ENCODE measurements at regions not wholly inside any gene's neighbourhood (a gene's known extent, or its start where the extent isn't known, plus 50 kb on each side); places are given as distances from the start of the nearest gene placed in this dataset.

- TF ChIP-seq POLR2AphosphoS5 (IDR thresholded peaks at IDR 0.05; ENCODE audit: low read depth, low read length) (no peak), REST (IDR thresholded peaks at IDR 0.05; ENCODE audit: insufficient read depth in 1 of 2, low read depth in 2 of 2, low read length in 2 of 2) (no peak), FOXP2 (optimal IDR thresholded peaks at IDR 0.05; ENCODE audit: borderline replicate concordance, extremely low read depth, extremely low read length, insufficient read depth) (no peak), SIN3A (IDR thresholded peaks at IDR 0.05; ENCODE audit: borderline replicate concordance, insufficient read depth, low read length) (no peak), TAF1 (IDR thresholded peaks at IDR 0.05; ENCODE audit: borderline replicate concordance, insufficient read depth, low read length) (no peak)
Observed at GRCh38 chr15:46879032-46879770, 838.1 kb upstream of the SEMA6D start.

DNA sequence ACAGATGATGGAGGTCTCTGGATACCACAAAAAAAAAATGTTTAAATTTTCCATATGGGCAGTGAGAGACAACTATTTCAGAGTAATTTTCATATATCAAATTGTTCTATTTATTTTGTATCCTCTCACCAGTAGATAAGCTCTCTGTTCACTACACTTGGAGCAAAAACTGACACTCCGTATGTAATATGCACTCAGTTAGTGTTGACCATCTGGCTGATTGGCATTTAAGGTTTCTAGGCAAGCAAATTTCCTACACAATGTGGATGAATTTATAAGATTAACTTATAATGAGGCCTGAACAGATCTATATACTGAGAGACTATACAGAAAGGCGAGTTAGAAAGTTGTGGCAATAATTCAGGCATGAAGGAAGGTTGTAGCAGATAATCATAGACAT is 836.5 kb upstream of the SEMA6D start:
- TF ChIP-seq SIN3A (IDR thresholded peaks at IDR 0.05; ENCODE audit: borderline replicate concordance, insufficient read depth, low read length), result no peak
- TF ChIP-seq FOXP2 (optimal IDR thresholded peaks at IDR 0.05; ENCODE audit: borderline replicate concordance, extremely low read depth, extremely low read length, insufficient read depth), result no peak

- TF ChIP-seq SIN3A (IDR thresholded peaks at IDR 0.05; ENCODE audit: borderline replicate concordance, insufficient read depth, low read length), result no peak
- no peak for TF ChIP-seq REST (IDR thresholded peaks at IDR 0.05; ENCODE audit: insufficient read depth in 1 of 2, low read depth in 2 of 2, low read length in 2 of 2)
Observed at GRCh38 chr15:46892621-46893160, 824.6 kb upstream of the SEMA6D start.

DNA sequence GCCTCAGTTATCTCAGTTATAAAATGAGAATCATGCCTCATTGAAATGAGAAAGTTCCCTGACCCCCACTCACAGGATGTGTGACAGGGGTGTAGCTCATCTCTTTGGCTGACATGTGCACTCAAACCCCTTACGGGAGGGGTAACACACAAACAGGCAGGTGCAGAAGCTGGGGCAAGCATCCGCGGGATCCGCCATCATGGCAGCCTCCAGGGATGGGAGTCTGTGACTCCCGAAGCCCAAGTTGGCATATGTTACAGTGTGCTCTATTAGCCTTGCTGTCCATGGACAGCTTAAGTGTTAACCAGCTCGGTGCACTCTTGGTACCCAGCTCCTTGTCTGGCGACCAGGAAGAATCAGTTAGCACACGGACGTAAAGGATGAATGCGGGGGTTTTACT is 822.7 kb upstream of the SEMA6D start:
- no peak for TF ChIP-seq TAF1 (IDR thresholded peaks at IDR 0.05; ENCODE audit: borderline replicate concordance, insufficient read depth, low read length)
- no peak for TF ChIP-seq FOXP2 (optimal IDR thresholded peaks at IDR 0.05; ENCODE audit: borderline replicate concordance, extremely low read depth, extremely low read length, insufficient read depth)
- no peak for TF ChIP-seq SIN3A (IDR thresholded peaks at IDR 0.05; ENCODE audit: borderline replicate concordance, insufficient read depth, low read length)
- TF ChIP-seq POLR2AphosphoS5 (IDR thresholded peaks at IDR 0.05; ENCODE audit: low read depth, low read length), result no peak
- no peak for TF ChIP-seq REST (IDR thresholded peaks at IDR 0.05; ENCODE audit: insufficient read depth in 1 of 2, low read depth in 2 of 2, low read length in 2 of 2)

- TF ChIP-seq REST (IDR thresholded peaks at IDR 0.05; ENCODE audit: insufficient read depth in 1 of 2, low read depth in 2 of 2, low read length in 2 of 2), result no peak
- no peak for TF ChIP-seq FOXP2 (optimal IDR thresholded peaks at IDR 0.05; ENCODE audit: borderline replicate concordance, extremely low read depth, extremely low read length, insufficient read depth)
- no peak for TF ChIP-seq TAF1 (IDR thresholded peaks at IDR 0.05; ENCODE audit: borderline replicate concordance, insufficient read depth, low read length)
- TF ChIP-seq POLR2AphosphoS5 (IDR thresholded peaks at IDR 0.05; ENCODE audit: low read depth, low read length), result no peak
- no peak for TF ChIP-seq SIN3A (IDR thresholded peaks at IDR 0.05; ENCODE audit: borderline replicate concordance, insufficient read depth, low read length)
Observed at GRCh38 chr15:46897266-46897665, 820.0 kb upstream of the SEMA6D start.
